HG03175 (cell line): ENCODE measurements at regions not wholly inside any gene's neighbourhood (a gene's known extent, or its start where the extent isn't known, plus 50 kb on each side); places are given as distances from the start of the nearest gene placed in this dataset.
A peak's percentile ranks its signal among the peaks of the same experiment; 100 is the strongest.

Experiments
- ATAC-seq: cut with Tn5 transposase; IDR thresholded peaks from one replicate; pipeline ENCODE4 v1.9.1; 2021; ENCODE audit warnings: mild to moderate bottlenecking, moderate library complexity; ENCODE audit not compliant: unreplicated experiment

- no peak for ATAC-seq
Measured at GRCh38 chr12:24111616-24112015, 162.1 kb upstream of the SOX5 start.

GRCh38 chr12:24111086-24111485 is 161.6 kb upstream of the SOX5 start:
- no peak for ATAC-seq

GRCh38 chr12:24109381-24110039 is 160.0 kb upstream of the SOX5 start:
- ATAC-seq, result peak; percentile 93

- no peak for ATAC-seq
Measured at GRCh38 chr12:24102676-24103075, 153.2 kb upstream of the SOX5 start.

DNA sequence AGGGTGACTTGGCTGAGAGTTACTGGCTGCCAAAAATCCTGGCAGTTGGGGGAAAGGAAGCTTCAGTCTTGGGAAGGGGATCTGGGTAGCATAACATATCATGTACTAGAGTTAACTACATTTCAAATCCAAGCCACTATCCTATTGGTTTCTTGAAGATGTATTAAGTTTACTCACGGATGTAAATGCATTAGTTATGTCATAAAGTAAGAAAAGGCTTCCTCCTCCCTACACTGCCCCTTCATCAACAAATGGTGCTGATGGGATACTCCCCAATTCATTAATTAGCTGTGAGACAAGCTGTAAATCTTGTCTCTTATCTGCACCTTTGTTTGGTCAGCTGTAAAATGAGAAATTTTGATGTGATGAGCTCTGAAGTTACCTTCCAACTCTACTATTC is 150.1 kb upstream of the SOX5 start:
- ATAC-seq, result no peak

- no peak for ATAC-seq
Measured at GRCh38 chr12:24095245-24095644, 145.8 kb upstream of the SOX5 start.

DNA sequence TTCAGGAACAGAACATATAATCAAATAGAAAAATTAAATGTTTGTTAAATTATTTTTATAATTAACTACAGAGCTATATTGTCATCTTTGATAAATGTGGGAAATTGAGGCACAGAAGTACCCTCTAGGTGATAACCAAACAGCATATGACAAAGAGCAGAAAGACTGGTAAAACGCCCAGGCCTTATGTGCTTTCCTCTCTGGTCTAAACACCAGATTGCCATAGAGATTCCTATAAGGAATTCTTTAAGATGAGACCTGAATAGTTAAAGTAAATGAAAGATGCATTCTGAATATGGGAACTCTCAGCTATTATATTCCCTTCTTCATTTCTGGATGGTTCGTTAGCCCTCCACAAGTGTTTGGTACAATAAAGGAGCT is 140.0 kb upstream of the SOX5 start:
- ATAC-seq, result no peak

GRCh38 chr12:24088751-24089509 is 139.5 kb upstream of the SOX5 start:
- no peak for ATAC-seq

DNA sequence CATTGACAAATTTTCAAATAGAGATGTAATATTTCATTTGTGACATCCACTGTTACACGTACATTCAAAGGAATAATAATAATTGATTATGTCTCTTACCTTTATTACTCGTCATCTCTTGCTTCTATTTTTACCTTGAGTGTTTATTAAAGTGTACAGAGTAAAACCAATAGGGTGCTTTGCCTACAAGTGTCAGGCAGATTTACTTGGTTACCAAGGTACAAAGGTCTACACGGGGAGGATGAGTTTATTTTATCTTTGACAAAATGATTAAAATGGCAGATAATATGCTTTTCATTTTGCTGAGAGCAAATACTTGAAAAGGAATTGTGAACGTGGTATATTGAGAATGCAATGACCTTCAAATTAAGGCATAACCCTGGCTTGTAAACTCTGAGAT is 137.8 kb upstream of the SOX5 start:
- ATAC-seq, result no peak

GRCh38 chr12:24084800-24085199 is 135.3 kb upstream of the SOX5 start:
- no peak for ATAC-seq

DNA sequence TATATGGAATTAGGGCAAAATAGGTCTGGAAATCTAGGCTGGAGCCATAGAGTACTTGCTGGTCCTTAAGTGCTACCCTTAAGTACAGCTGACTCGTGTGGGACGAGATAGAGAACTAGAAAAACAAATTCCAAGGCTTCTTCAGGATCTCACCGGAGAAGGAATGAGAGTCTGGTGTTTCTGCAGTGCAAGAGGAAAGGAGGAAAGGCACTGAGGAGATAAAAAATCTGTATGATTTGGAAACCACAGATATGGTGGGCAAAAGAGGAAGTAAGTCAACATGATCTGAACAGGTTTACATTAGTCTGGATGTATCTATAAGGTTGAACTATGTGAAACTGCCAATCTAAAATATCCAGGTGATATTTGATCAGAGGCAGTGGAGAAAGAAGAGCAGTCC is 134.4 kb upstream of the SOX5 start:
- ATAC-seq, result no peak

GRCh38 chr12:24081606-24082005 is 132.1 kb upstream of the SOX5 start:
- ATAC-seq, result no peak

DNA sequence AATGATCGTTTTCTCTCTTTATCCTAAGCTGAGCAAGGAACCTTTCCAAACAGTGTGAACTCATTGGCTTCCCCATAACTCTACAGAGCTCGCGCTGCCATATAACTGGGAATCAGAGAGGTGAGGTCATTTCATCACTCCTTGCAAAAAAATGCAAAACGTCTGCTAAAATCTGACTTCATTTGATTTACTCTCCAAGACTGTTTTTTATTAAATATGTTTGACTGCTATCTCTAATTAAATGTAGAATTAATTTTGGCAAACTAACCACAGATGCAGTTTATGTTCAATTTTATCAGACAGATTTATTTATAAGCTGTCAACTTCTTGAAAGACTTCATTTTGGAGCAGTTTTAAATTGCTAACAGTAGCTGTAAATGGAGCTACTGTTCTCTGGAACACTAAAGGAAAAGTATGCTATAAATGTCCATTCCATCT is 131.6 kb upstream of the SOX5 start:
- ATAC-seq, result no peak

DNA sequence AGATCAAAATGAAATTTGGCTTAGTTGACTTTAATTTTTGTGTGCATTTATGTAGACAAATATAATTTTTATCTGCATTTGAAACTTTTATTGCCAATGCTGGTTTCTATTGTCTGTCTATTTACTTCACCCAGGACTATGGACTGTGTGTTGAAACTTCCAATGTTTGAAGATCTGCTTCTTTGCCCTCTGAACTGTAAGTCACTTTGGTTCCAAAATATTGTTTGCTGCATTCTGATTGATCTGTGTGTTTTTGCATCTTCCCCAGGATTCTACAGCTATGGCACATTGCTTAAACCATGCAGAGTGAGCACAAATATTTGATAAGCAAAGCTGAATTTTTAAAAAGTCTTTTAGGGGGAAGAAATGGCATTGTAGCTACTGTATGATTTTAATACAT is 131.0 kb upstream of the SOX5 start:
- no peak for ATAC-seq

DNA sequence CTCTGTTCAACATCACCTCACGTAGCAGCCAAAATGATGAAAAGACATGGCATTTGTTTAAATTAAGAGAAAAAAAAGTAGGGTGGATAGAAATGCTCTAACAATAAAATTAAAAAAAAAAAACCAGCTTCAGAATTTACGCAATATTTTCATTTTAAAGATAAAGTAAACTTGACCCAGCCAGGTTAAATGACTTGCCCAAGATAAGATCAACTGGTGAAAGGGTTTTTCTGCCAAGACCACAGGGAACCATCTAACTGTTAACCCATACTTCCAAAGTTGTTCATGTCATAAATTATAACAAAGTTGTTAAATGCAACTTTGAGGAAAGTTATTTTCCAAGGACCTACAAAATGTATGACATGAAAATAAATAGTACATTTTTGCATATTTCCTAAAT is 129.6 kb upstream of the SOX5 start:
- ATAC-seq, result no peak

DNA sequence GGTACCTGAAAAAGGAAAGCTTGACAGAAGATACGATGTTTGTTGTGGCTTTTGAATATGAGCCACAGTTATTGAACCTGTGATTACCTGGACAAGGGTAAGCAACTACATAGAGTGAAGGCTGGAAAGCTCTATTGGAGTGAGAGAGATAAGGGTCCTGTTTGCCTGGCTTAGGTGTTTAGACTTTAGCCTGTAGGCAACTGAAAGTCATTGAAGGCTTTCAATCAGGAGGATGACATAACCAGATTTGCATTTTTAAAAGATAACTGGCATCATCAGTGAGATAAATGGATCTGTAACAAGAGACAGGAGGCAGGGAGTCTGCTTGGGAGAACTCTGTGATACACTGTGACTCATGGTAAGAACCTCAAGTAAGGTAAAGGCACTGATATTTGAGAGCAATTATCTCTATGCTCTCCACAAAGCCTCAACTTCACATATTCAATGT is 128.9 kb upstream of the SOX5 start:
- no peak for ATAC-seq

- no peak for ATAC-seq
Measured at GRCh38 chr12:24077161-24077560, 127.7 kb upstream of the SOX5 start.

DNA sequence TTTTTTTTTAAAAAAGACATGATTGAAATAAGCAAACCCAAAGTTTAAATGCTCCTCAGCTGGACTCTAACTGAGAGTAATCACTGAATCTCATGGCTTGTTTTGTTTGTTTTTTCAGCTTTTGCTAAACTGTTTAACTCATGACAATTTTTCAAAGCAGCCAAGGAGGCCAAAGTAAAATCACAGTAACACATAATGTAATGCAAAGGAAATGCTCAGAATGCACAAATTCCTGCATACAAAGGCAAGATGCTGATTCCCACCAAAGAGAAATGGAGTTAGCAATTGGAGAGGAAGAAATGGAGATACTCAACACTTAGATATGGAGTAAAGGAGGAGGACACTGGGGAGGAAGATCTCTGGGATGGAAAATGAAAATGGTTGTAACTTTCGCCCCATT is 126.2 kb upstream of the SOX5 start:
- no peak for ATAC-seq

DNA sequence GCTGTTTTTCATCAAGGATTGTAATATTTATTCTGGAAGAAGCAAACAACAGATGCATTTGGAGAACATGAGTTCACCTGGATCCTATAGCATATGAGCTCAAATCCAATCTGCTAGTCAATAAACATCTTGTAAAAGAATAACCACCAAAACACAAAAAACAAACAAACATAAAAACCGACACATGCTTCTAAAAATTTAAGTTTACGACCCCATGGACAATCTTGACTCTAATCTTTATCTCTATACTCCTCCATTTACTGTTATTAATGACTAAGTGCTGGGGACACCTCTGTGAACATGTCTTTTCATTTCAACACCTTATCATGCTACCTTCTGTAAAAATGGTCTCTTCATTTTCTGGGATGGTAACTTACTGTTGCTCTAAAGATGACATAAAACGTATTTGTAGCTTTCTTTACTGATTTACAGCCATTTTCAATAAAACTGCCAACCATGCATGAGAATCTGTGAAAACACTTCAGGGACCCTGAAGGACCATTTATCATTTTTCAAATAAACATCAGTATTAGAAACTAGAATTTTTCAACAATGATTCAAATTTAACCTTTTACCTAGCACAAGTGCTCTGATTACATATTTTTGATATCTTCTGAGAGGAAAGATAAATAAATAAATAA is 123.8 kb upstream of the SOX5 start:
- no peak for ATAC-seq

- no peak for ATAC-seq
Measured at GRCh38 chr12:24072302-24072701, 122.8 kb upstream of the SOX5 start.

- no peak for ATAC-seq
Measured at GRCh38 chr12:24071842-24072241, 122.4 kb upstream of the SOX5 start.
